ENCODE measurements at regions not wholly inside any gene's neighbourhood (a gene's known extent, or its start where the extent isn't known, plus 50 kb on each side); places are given as distances from the start of the nearest gene placed in this dataset.
"Not testable (repeated sequence)": the region's sequence is repeated elsewhere in the genome, so short reads cannot be mapped to it uniquely, and the experiment has no call there.

DNA sequence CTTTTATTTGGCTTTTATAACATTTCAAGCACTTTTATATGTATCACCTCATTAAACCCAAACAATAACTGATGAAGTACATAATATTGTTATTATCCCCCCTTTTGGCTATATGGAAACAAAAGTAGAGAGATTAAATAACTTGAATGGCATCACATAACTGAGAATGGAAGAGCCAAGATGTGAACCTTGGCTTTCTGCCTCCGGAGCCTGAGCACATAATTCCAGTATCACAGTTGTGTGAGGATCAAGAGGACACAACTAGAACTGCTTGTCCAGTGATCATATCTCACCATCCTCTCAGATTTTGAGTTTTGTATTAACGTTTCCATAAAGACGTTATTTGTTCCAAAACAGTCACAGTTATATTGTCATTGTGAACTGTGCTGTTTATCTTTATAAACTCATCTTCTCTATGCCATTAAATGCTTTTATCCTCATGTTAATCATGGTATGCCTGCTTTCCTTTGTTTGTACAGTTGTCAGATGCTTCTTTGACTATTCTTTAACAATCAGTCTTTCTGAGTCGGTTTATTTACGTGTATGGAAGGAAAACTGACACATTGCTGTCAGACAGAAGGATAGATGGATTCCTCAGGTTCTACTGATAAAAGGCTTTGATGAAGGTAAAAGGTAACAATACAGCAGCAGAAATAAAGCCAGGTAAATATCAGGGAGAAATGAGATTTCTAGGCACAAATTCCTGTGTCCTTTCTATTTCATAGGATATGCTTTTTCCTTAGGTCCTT is 92.0 kb upstream of the FAM13C start:
- Histone ChIP-seq H3K9me3 (ENCODE audit: insufficient read depth, low read depth, low read length) (no peaks in the 10 kb centered on the region), H3K4me3 (ENCODE audit: low read length) (no peak overlapping the region), H3K36me3 (ENCODE audit: insufficient read depth, low read length) (no peaks in the 10 kb centered on the region), H3K27ac (ENCODE audit: low read depth, low read length) (no peak overlapping the region), H3K27me3 (ENCODE audit: insufficient read depth, low read length) (no peaks in the 10 kb centered on the region), H3K9ac (ENCODE audit: low read depth, low read length) (no peak overlapping the region), H3K4me1 (ENCODE audit: insufficient read depth, low read length) (no peaks in the 10 kb centered on the region)
- 96% methylated on average over 5 of the region's 5 CpGs for WGBS

DNA sequence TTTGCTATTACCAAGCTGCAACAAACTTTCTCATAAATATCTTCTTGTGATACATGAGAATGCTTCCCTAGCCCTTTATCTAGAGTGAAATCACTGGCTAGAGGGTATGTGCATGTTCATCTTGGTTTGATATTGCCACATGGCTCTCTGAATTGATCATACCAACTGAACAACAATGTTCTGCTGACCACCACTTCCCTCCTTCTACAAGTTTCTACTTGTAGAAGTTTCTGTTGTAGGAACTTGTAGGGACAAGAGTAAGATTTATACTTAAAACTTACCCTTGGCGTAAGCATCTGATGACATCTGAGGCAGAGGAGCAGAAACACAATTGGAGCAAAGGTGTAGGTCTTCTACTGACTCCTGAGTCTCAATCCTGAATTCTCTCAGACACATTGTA is 86.3 kb upstream of the FAM13C start:
- Histone ChIP-seq H3K27ac (ENCODE audit: low read depth, low read length) (no peak overlapping the region), H3K9me3 (ENCODE audit: insufficient read depth, low read depth, low read length) (no peaks in the 10 kb centered on the region), H3K4me1 (ENCODE audit: insufficient read depth, low read length) (no peaks in the 10 kb centered on the region), H3K4me3 (ENCODE audit: low read length) (no peak overlapping the region), H3K9ac (ENCODE audit: low read depth, low read length) (no peak overlapping the region), H3K36me3 (ENCODE audit: insufficient read depth, low read length) (no peaks in the 10 kb centered on the region), H3K27me3 (ENCODE audit: insufficient read depth, low read length) (no peaks in the 10 kb centered on the region)
- WGBS: 100% methylated on average over 1 of the region's 1 CpG

DNA sequence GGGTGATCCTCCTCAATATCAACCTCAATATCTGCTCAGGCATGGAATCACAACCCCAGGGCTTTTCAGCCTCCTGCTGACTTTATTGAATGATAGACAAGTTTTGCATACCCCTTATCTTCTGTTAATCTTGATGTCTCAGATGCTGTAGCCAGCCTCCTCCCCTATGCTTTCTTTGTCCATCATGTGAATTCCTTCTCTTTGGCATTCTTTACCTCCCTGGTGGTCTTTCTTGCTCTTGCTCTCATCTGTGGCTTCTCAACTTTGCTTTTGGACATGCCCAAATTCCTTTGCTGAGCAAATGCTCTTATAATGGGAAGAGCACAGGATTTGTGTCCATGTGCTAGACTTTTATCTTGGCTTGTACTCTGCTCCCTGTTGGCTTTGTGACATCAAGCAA is 73.4 kb upstream of the FAM13C start:
- Histone ChIP-seq H3K4me3 (ENCODE audit: low read length) (no peak overlapping the region), H3K27me3 (ENCODE audit: insufficient read depth, low read length) (no peaks in the 10 kb centered on the region), H3K4me1 (ENCODE audit: insufficient read depth, low read length) (peaks cover 5% of the 10 kb centered on the region; the same call in 1 of the 2 replicates), H3K9ac (ENCODE audit: low read depth, low read length) (no peak overlapping the region), H3K9me3 (ENCODE audit: insufficient read depth, low read depth, low read length) (no peaks in the 10 kb centered on the region), H3K36me3 (ENCODE audit: insufficient read depth, low read length) (no peaks in the 10 kb centered on the region), H3K27ac (ENCODE audit: low read depth, low read length) (no peak overlapping the region)

GRCh38 chr10:59434463-59435321 is 72.3 kb upstream of the FAM13C start:
- no peaks in the 10 kb centered on the region for H3K9me3 ChIP-seq (ENCODE audit: insufficient read depth, low read depth, low read length)
- no peaks in the 10 kb centered on the region for H3K36me3 ChIP-seq (ENCODE audit: insufficient read depth, low read length)
- peaks cover 5% of the 10 kb centered on the region; the same call in 1 of the 2 replicates for H3K4me1 ChIP-seq (ENCODE audit: insufficient read depth, low read length)
- 90% methylated on average over 3 of the region's 4 CpGs for WGBS
- H3K9ac ChIP-seq (ENCODE audit: low read depth, low read length): no peak overlapping the region
- H3K27ac ChIP-seq (ENCODE audit: low read depth, low read length): no peak overlapping the region
- H3K4me3 ChIP-seq (ENCODE audit: low read length): no peak overlapping the region
- no peaks in the 10 kb centered on the region for H3K27me3 ChIP-seq (ENCODE audit: insufficient read depth, low read length)

GRCh38 chr10:59433720-59434428 is 71.5 kb upstream of the FAM13C start:
- Histone ChIP-seq H3K27ac (ENCODE audit: low read depth, low read length) (no peak overlapping the region), H3K27me3 (ENCODE audit: insufficient read depth, low read length) (no peaks in the 10 kb centered on the region), H3K4me1 (ENCODE audit: insufficient read depth, low read length) (peaks cover 5% of the 10 kb centered on the region; the same call in 1 of the 2 replicates), H3K4me3 (ENCODE audit: low read length) (no peak overlapping the region), H3K9ac (ENCODE audit: low read depth, low read length) (no peak overlapping the region), H3K36me3 (ENCODE audit: insufficient read depth, low read length) (no peaks in the 10 kb centered on the region), H3K9me3 (ENCODE audit: insufficient read depth, low read depth, low read length) (no peaks in the 10 kb centered on the region)
- WGBS: 97% methylated on average over 2 of the region's 2 CpGs

DNA sequence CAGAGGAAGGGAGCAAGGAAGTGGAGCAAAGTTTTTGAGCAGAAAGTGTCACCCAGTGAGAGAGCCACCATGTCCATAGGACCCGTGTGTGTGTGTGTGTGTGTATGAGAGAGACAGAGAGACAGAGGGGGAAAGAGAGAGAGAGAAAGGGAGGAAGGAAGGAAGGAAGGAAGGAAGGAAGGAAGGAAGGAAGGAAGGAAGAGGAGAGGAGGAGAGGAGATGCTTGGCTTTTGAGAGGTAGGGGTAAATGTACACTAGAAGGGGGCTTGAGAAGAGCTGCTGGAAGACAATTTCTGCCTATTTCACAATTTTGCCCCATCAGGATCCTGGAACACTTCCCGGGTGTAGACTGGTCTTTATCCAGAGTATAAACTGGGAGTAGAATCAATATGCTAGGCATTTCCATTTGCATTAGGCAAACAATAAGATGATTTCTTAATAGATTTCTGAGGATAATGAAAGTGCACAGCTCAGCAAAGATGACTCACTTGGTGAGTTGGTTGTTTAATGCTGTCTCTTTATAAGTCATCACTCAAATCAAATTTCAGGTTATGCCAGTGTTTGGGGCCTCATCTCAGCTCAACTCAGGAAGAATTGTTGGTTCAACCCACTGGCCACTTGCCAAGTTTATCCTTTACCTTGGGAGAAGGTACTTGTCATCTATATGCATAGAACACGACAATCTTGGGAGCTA is 70.0 kb upstream of the FAM13C start:
- Histone ChIP-seq H3K36me3 (ENCODE audit: insufficient read depth, low read length) (no peaks in the 10 kb centered on the region), H3K9ac (ENCODE audit: low read depth, low read length) (no peak overlapping the region), H3K4me1 (ENCODE audit: insufficient read depth, low read length) (peaks cover 5% of the 10 kb centered on the region; the same call in 1 of the 2 replicates), H3K9me3 (ENCODE audit: insufficient read depth, low read depth, low read length) (no peaks in the 10 kb centered on the region), H3K27ac (ENCODE audit: low read depth, low read length) (no peak overlapping the region), H3K27me3 (ENCODE audit: insufficient read depth, low read length) (no peaks in the 10 kb centered on the region), H3K4me3 (ENCODE audit: low read length) (no peak overlapping the region)
- WGBS: 95% methylated on average over 3 of the region's 3 CpGs

GRCh38 chr10:59413795-59414194 is 51.4 kb upstream of the FAM13C start:
- 60% methylated on average over 5 of the region's 5 CpGs for WGBS
- H3K27ac ChIP-seq (ENCODE audit: low read depth, low read length); H3K4me3 ChIP-seq (ENCODE audit: low read length); H3K9me3 ChIP-seq (ENCODE audit: insufficient read depth, low read depth, low read length); H3K36me3 ChIP-seq (ENCODE audit: insufficient read depth, low read length); H3K27me3 ChIP-seq (ENCODE audit: insufficient read depth, low read length); H3K4me1 ChIP-seq (ENCODE audit: insufficient read depth, low read length); H3K9ac ChIP-seq (ENCODE audit: low read depth, low read length): not testable (repeated sequence)

Data from HUES64 (cell line).